Tibial artery (tissue), 4 donors: ENCODE measurements at regions not wholly inside any gene's neighbourhood (a gene's known extent, or its start where the extent isn't known, plus 50 kb on each side); places are given as distances from the start of the nearest gene placed in this dataset.
"Not testable (repeated sequence)": the region's sequence is repeated elsewhere in the genome, so short reads cannot be mapped to it uniquely, and the experiment has no call there.

Experiments used
- DNase-seq, 2 donors: peaks; one replicate each; pipeline ENCODE4 v3.0.0-alpha.2; 2019
- H3K27ac ChIP-seq, 2 donors: fragments of 200-600 bp; sonication (generic) in 1 of 2; 1 replicate in 1 of 2; 2 replicates in 1 of 2; pipeline ENCODE4 v1.5.1; 2018 to 2019; ENCODE audit warnings: mild to moderate bottlenecking in 1 of 2
- H3K27me3 ChIP-seq, 2 donors: fragments of 200-600 bp; sonication (generic) in 1 of 2; one replicate each; pipeline versions ENCODE4 v1.5.1 to v1.6.0; 2016 to 2019
- H3K36me3 ChIP-seq, 3 donors: fragments of 200-600 bp; sonication (generic) in 2 of 3; one replicate each; pipeline ENCODE4 v1.5.1; 2016 to 2019; ENCODE audit warnings: mild to moderate bottlenecking in 2 of 3
- H3K4me1 ChIP-seq, 4 donors: fragments of 200-600 bp; sonication (generic) in 2 of 4; 1 replicate in 3 of 4; 2 replicates in 1 of 4; pipeline ENCODE4 v1.5.1; 2016 to 2019
- H3K4me3 ChIP-seq, 2 donors: fragments of 200-600 bp; sonication (generic) in 1 of 2; 1 replicate in 1 of 2; 2 replicates in 1 of 2; pipeline ENCODE4 v1.5.1; 2018 to 2019; ENCODE audit warnings: mild to moderate bottlenecking in 2 of 2
- H3K9me3 ChIP-seq, 3 donors: fragments of 200-600 bp; sonication (generic) in 1 of 3; one replicate each; pipeline ENCODE4 v1.5.1; 2016 to 2019
- CTCF ChIP-seq, 2 experiments: fragments of 200-600 bp in 1 of 2; fragments of 450-650 bp in 1 of 2; IDR thresholded peaks; one replicate each; pipeline ENCODE4 v1.5.1; 2017 to 2019; ENCODE audit warnings: antibody characterized with exemption in 2 of 2, mild to moderate bottlenecking in 1 of 2, moderate library complexity in 1 of 2
- intact Hi-C: fragments of 100-400 bp; cut with DNase I; formaldehyde crosslinking; loops from one replicate; pipeline ENCODE4 v1.15.0; 2023; ENCODE audit warnings: low total_unique reads

GRCh38 chr14:45658917-45659299 is 405.9 kb upstream of the MIS18BP1 start:
- Histone ChIP-seq H3K27ac (no peak overlapping the region), H3K4me3 (no peak overlapping the region), H3K9me3 (no peaks in the 10 kb centered on the region), H3K36me3 (no peaks in the 10 kb centered on the region), H3K4me1 (no peaks in the 10 kb centered on the region), H3K27me3 (no peaks in the 10 kb centered on the region)
- intact Hi-C loops = no loop called here
- no peak for DNase-seq
- no peak for TF ChIP-seq CTCF (IDR thresholded peaks at IDR 0.05)

GRCh38 chr14:45658226-45658916 is 405.4 kb upstream of the MIS18BP1 start:
- Histone ChIP-seq H3K27ac (no peak overlapping the region), H3K9me3 (no peaks in the 10 kb centered on the region), H3K36me3 (no peaks in the 10 kb centered on the region), H3K4me1 (no peaks in the 10 kb centered on the region), H3K4me3 (no peak overlapping the region), H3K27me3 (no peaks in the 10 kb centered on the region)
- DNase-seq = no peak
- intact Hi-C loops = no loop called here
- no peak for TF ChIP-seq CTCF (IDR thresholded peaks at IDR 0.05)

- Histone ChIP-seq H3K27ac (no peak overlapping the region), H3K4me1 (no peaks in the 10 kb centered on the region), H3K4me3 (no peak overlapping the region), H3K27me3 (no peaks in the 10 kb centered on the region), H3K36me3 (no peaks in the 10 kb centered on the region), H3K9me3 (no peaks in the 10 kb centered on the region)
- intact Hi-C loops = no loop called here
- DNase-seq = no peak
- no peak for TF ChIP-seq CTCF (IDR thresholded peaks at IDR 0.05)
Observed at GRCh38 chr14:45651890-45652289, 398.9 kb upstream of the MIS18BP1 start.

GRCh38 chr14:45650754-45651153 is 397.8 kb upstream of the MIS18BP1 start:
- intact Hi-C loops = no loop called here
- no peak for TF ChIP-seq CTCF (IDR thresholded peaks at IDR 0.05)

GRCh38 chr14:45649051-45649450 is 396.0 kb upstream of the MIS18BP1 start:
- intact Hi-C loops = no loop called here
- no peak overlapping the region for H3K27ac ChIP-seq
- H3K36me3 ChIP-seq = no peaks in the 10 kb centered on the region
- H3K9me3 ChIP-seq = no peaks in the 10 kb centered on the region
- TF ChIP-seq CTCF (IDR thresholded peaks at IDR 0.05) = no peak
- H3K4me1 ChIP-seq = no peaks in the 10 kb centered on the region
- DNase-seq = no peak
- H3K27me3 ChIP-seq = no peaks in the 10 kb centered on the region
- H3K4me3 ChIP-seq = no peak overlapping the region

More at GRCh38 chr14:45650754-45651153, 397.8 kb upstream of the MIS18BP1 start:
- Histone ChIP-seq H3K4me3 (no peak overlapping the region), H3K4me1 (no peaks in the 10 kb centered on the region), H3K27me3 (no peaks in the 10 kb centered on the region), H3K9me3 (no peaks in the 10 kb centered on the region), H3K27ac (no peak overlapping the region), H3K36me3 (no peaks in the 10 kb centered on the region)
- DNase-seq = no peak

GRCh38 chr14:45641541-45641940 is 388.5 kb upstream of the MIS18BP1 start:
- TF ChIP-seq CTCF (IDR thresholded peaks at IDR 0.05) = no peak
- Histone ChIP-seq H3K4me1 (no peaks in the 10 kb centered on the region), H3K4me3 (no peak overlapping the region), H3K27me3 (no peaks in the 10 kb centered on the region), H3K36me3 (no peaks in the 10 kb centered on the region), H3K27ac (no peak overlapping the region), H3K9me3 (no peaks in the 10 kb centered on the region)
- DNase-seq = no peak
- intact Hi-C loops = no loop called here

GRCh38 chr14:45634651-45635441 is 381.8 kb upstream of the MIS18BP1 start:
- H3K36me3 ChIP-seq, H3K9me3 ChIP-seq, H3K27me3 ChIP-seq, H3K4me3 ChIP-seq, H3K27ac ChIP-seq, H3K4me1 ChIP-seq, intact Hi-C loops, DNase-seq: not testable (repeated sequence)
